NCI-H187 treated with DMSO at 0.1 percent for 48 hours (cell line): ENCODE measurements at regions not wholly inside any gene's neighbourhood (a gene's known extent, or its start where the extent isn't known, plus 50 kb on each side); places are given as distances from the start of the nearest gene placed in this dataset.

Experiments
- DNase-seq: peaks from one replicate; lab custom pipeline; 2025; lab: John Stamatoyannopoulos, UW

- no peak for DNase-seq
Measured at GRCh38 chr5:56512313-56512996, 279.3 kb upstream of the ANKRD55 start.

DNA sequence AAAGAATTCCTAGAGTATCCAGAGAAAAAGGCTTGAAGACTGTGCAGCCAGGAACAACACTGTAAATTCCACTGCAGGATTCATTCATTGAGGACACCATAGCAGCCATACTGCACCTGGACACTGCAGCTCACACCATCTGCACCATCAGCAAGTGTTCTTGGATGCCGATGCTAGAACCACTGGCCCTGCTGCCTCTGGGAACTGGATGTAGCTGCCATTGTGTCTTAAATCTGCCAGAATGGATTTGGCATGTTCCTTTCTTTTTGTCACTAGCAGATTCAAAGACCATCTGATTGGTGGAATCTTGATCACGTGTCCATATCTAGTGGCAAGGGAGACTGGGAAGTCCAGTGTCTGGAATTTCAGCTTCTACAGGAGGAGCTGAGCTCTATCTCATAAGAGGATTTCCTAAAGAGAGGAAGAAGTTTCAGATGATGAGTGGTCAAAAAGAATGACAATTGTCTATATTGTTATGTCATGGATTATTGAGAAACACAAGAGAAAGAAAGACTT is 278.3 kb upstream of the ANKRD55 start:
- DNase-seq: no peak

DNA sequence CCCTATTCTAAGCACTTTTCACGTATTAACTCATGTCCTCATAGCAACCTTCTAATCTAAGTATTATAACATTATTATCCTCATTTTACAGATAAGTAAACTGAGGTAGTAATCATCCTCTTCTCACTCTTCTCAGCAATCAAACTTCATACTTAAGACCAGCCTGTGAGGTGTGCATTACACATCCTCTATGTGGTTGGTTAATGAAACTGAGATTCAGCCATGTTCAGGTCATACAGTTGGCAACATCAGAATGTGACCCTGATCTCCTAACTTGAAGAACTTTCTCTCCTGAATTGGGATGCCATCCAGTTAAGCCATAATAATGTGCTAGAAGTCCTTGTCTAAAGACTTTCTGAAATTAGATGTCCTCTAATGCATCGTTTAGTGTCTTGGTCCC is 275.1 kb upstream of the ANKRD55 start:
- DNase-seq: no peak

- no peak for DNase-seq
Measured at GRCh38 chr5:56507351-56507930, 274.3 kb upstream of the ANKRD55 start.

DNA sequence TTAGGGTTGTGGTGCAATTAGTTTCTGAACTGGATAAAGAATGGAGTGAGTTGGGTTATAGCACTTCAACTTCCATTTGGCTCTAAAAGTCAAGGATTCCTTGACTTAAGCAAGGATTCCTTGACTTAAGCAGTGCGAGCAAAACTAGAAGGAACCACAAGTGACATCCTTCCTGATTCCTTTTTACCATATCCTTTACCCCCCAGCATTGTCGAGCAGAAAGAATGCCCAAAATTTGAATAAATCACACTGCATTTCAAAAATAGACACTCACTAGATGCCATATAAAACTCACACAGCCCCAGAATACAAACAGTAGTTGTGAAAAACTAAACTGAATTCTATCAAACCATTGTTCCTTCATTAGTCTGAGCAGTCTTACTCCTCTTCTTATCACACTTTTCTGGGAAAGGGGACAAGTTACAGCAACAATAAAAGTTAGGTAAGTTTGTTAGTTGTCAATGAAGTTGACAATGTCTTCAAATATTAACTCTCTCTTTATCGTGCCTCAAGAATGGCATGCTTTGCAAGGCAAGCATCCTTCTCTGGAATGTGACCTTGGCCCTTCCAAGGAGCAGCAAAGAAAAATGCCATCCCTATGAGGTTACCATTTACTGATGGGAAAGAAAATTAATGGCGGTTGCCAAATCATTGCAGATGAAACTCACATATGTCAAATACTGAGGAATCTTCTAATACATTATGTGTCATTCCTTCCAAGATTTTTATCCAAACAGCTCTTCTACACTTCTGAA is 273.3 kb upstream of the ANKRD55 start:
- no peak for DNase-seq

DNA sequence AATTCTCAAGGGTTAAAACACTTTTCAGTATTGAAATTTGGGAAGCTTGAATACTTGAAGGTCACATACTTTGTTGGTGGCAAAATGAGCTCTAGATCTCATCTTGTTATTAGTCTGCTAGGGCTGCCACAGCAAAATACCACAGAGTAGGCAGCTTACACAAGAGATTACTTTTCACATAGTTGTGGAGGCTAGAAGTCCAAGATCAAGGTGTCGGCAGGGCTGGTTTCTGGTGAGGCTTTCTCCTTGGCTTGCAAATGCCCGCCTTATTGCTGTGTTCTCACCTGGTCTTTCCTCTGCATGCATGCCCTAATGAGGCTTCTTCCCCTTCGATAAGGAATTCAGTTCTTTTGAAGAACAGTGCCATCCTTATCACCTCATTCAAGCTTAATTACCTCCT is 270.8 kb upstream of the ANKRD55 start:
- DNase-seq: no peak

- no peak for DNase-seq
Measured at GRCh38 chr5:56501781-56502557, 268.8 kb upstream of the ANKRD55 start.

GRCh38 chr5:56499901-56500300 is 266.8 kb upstream of the ANKRD55 start:
- no peak for DNase-seq

GRCh38 chr5:56499491-56499890 is 266.4 kb upstream of the ANKRD55 start:
- DNase-seq: no peak

DNA sequence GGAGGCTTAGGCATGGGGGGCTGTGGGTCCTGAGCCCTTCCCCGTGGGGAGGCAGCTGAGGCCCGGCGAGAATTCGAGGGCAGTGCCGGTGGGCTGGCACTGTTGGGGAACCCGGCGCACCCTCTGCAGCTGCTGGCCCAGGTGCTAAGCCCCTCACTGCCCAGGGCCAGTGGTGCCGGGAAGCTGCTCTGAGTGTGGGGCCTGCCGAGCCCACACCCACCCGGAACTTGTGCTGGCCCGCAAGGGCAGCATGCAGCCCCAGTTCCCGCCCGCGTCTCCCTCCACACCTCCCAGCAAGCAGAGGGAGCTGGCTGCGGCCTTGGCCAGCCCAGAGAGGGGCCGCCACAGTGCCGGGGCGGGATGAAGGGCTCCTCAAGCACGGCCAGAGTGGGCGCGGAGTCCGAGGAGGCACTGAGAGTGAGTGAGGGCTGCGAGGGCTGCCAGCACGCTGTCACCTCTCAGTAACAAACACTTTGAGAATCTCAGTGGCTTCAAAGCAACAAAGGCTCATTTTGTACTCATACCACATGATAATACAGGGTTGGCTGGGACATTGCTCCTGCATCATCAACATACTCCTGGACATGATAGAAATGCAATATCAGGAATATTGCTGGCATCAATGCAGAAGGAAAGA is 265.7 kb upstream of the ANKRD55 start:
- no peak for DNase-seq

DNA sequence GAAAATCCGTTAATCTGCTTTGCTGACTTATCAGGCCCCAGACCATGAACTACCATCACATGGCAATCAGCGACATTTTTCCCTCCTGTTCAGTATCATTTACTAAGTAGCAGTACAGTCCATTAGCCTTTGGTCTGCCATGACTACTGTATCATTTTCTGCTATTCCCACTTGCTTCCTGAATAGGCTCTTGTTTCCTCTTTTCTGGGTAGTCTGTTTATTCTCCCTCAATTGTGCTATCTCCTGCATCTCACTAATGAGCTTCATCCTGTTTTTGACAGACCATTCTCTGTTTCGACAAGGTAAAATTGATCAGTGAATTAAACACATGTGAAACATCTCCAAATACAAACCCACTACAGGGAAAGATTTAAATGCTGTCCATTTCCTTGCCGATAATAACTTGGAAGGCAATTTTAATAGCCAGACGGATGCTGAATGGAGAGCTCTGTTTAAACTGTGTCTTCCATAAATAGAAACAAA is 263.5 kb upstream of the ANKRD55 start:
- DNase-seq: no peak

GRCh38 chr5:56494300-56494731 is 261.2 kb upstream of the ANKRD55 start:
- DNase-seq: no peak

- no peak for DNase-seq
Measured at GRCh38 chr5:56493766-56494165, 260.6 kb upstream of the ANKRD55 start.

DNA sequence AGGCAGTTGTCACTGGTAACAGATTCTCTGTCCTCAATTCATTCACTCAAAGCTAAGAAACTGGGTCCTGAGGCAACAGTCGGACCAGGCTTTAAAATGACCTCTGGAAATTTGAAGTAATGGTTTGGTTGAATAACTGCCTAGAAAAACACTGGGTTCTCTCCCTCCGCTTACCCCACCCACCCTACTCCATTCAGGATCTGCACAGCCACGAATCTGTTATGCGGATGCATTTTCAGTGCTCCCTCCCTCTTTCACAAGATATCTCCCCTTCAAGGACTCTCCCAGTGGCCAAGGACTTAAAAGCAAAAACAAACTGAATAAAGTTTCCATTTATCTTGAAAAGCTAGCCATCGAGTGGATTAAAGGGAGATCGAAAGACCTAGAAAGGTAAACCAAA is 260.2 kb upstream of the ANKRD55 start:
- no peak for DNase-seq

DNA sequence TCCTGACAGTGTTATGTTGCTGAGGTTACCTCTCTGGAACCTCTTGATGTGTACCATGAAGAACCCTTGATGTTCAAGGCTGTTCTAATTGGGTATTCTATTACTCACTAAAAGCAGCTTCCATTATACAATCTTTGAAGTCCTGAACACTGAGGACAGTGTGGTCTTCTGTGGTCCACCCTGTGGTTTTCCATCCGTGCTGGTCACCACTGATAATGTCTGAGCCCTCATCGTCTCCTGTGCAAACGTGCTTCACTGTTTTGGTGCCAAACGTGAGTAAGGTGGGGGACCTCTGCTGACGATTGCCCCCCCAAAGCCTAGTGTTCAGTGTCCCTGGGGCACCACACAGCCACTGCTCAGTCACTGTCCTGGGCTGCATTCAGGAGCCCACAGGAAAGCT is 259.7 kb upstream of the ANKRD55 start:
- no peak for DNase-seq

DNA sequence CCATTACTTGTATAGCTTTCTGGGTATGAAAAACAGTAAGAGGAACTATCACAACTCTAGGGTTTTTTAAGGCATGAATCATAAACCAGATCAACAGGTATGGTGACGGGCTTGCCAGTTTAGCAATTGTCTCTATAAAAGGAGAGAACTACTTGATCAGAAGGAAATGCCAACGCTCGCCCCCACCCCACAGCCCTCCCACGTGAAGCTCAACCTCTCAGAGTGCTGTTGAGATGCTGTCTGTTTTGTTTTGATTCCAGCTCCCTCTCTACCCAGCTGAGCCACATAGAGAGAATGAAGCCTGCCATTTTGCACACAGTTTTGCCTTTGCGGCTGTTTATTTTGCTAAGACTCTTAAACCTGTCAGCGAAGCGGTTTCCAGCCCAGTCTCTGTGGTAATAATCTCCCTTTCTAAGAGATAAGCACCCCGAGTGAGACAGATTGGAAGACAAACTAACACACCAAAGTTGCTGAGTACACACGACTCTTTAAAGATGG is 257.9 kb upstream of the ANKRD55 start:
- DNase-seq: no peak

- DNase-seq: no peak
Measured at GRCh38 chr5:56489272-56489671, 256.1 kb upstream of the ANKRD55 start.

GRCh38 chr5:56487528-56488115 is 254.5 kb upstream of the ANKRD55 start:
- DNase-seq: no peak

GRCh38 chr5:56482363-56482762 is 249.2 kb upstream of the ANKRD55 start:
- DNase-seq: no peak

- DNase-seq: no peak
Measured at GRCh38 chr5:56481428-56482357, 248.6 kb upstream of the ANKRD55 start.
